ENCODE measurements at regions not wholly inside any gene's neighbourhood (a gene's known extent, or its start where the extent isn't known, plus 50 kb on each side); places are given as distances from the start of the nearest gene placed in this dataset.

GRCh38 chr5:57335092-57335660, 147.4 kb downstream of the ACTBL2 start:
- no peak for DNase-seq (ENCODE audit: low spot score)

GRCh38 chr5:57334475-57334874, 148.1 kb downstream of the ACTBL2 start:
- DNase-seq (ENCODE audit: low spot score) = no peak

GRCh38 chr5:57332361-57332760, 150.2 kb downstream of the ACTBL2 start:
- DNase-seq (ENCODE audit: low spot score) = no peak

DNA sequence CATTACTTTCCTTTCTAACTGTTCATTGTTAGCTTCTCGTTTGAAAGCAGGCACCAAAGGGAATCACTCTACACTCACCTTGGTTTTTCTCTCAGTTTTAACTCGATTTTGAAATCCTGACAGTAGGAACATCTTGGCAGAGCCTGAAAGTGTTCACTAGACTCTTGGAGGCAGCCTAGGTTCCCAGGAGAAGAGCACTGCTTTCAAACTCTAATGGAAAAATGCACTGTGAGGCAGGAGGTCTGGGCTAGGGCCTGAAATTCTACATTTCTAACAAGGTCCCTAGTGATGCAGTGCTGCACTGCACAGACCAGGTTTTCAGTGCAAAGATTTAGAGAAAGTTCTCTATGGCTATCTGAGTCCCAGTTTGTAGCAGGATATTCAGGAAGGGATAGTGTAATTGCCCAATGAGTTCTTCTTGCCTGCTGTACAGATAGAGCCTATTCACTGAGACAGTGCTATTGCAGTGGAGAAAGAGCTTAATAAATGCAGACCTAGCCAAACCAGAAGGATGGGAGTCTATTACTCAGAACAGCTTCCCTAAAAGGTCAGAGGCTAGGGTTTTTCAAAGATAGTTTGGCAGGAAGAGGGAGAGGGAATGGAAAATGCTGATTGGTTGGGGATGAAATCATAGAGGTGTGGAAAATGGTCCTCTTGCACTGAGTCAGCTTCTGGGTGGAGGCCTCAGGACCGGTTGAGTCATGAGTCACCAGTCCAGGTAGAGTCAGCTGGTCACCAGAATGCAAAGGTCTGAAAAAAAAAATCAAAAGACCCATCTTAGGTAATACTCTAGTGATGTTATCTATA, 153.9 kb downstream of the GPBP1 start:
- no peak for DNase-seq (ENCODE audit: low spot score)

GRCh38 chr5:57325678-57326397, 152.0 kb downstream of the GPBP1 start:
- no peak for DNase-seq (ENCODE audit: low spot score)

- DNase-seq (ENCODE audit: low spot score) = no peak
Observed at GRCh38 chr5:57324861-57325260, 151.0 kb downstream of the GPBP1 start.

DNA sequence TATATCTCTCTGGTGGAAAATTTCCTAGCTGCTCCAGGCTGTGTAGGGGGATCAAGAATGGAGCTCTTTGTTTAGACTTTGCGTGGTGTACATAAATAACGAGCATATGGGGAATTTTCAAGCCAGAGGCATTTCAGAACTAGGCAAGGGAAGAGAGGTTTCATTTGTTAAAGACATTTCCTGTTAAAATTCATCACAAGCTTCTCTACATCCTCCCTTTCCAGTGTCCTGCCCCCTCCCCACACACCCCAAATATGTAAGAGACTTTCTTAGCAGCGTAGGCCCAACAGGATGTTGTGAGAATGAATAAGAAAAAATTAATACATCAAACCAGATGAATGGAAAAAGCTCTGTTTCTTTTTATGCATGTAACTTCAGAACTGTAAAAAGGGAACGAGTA, 150.3 kb downstream of the GPBP1 start:
- no peak for DNase-seq (ENCODE audit: low spot score)

GRCh38 chr5:57320582-57320981, 146.7 kb downstream of the GPBP1 start:
- no peak for DNase-seq (ENCODE audit: low spot score)

GRCh38 chr5:57319628-57320027, 145.8 kb downstream of the GPBP1 start:
- no peak for DNase-seq (ENCODE audit: low spot score)

- no peak for DNase-seq (ENCODE audit: low spot score)
Observed at GRCh38 chr5:57318251-57318650, 144.4 kb downstream of the GPBP1 start.

GRCh38 chr5:57317341-57317740, 143.5 kb downstream of the GPBP1 start:
- no peak for DNase-seq (ENCODE audit: low spot score)

DNA sequence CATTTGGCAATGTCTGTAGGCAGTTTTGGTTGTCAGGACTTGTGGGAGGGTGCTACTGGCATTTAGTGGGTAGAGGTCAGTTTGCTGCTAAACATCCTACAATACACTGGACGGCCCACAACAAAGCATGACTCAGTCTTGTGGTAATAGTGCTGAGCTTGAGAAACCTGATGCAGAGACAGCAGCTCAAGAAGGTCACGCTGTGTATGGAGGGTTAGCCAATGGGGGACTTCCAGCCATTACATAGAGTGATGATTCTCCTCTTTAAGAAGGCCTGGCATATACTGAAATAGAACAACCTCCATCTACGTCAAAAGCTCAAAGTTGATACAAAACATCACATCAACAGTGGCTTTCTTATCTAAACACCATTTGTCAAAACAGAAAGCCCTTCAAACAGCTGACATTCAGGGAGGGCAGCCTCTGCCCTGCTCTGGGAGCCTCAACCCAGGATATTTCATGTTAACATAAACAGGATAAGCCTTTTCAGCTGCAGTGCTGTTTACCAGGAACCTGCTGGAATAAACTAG, 143.0 kb downstream of the GPBP1 start:
- no peak for DNase-seq (ENCODE audit: low spot score)

- no peak for DNase-seq (ENCODE audit: low spot score)
Observed at GRCh38 chr5:57315941-57316340, 142.1 kb downstream of the GPBP1 start.

Data from pons (tissue), 1 donor.